ENCODE measurements at regions not wholly inside any gene's neighbourhood (a gene's known extent, or its start where the extent isn't known, plus 50 kb on each side); places are given as distances from the start of the nearest gene placed in this dataset.

GRCh38 chr22:47296405-47297260, 534.2 kb downstream of the TBC1D22A start:
- Histone ChIP-seq H3K36me3 (ENCODE audit: control insufficient read depth, insufficient read depth, low read length) (no peaks in the 10 kb centered on the region), H3K4me3 (ENCODE audit: low read depth, low read length) (no peak overlapping the region), H3K27me3 (ENCODE audit: control insufficient read depth, insufficient read depth, low read length) (no peaks in the 10 kb centered on the region)
- no peak for FAIRE-seq
- no peak for TF ChIP-seq CTCF (IDR thresholded peaks at IDR 0.05; ENCODE audit: insufficient read depth, low read length, severe bottlenecking)
- DNase-seq (ENCODE audit: low read depth), result no peak

GRCh38 chr22:47295982-47296381, 533.5 kb downstream of the TBC1D22A start:
- Histone ChIP-seq H3K27me3 (ENCODE audit: control insufficient read depth, insufficient read depth, low read length) (no peaks in the 10 kb centered on the region), H3K4me3 (ENCODE audit: low read depth, low read length) (no peak overlapping the region), H3K36me3 (ENCODE audit: control insufficient read depth, insufficient read depth, low read length) (no peaks in the 10 kb centered on the region)
- no peak for TF ChIP-seq CTCF (IDR thresholded peaks at IDR 0.05; ENCODE audit: insufficient read depth, low read length, severe bottlenecking)
- no peak for FAIRE-seq
- DNase-seq (ENCODE audit: low read depth), result no peak

- no peaks in the 10 kb centered on the region for H3K27me3 ChIP-seq (ENCODE audit: control insufficient read depth, insufficient read depth, low read length)
- no peak overlapping the region for H3K4me3 ChIP-seq (ENCODE audit: low read depth, low read length)
- TF ChIP-seq CTCF (IDR thresholded peaks at IDR 0.05; ENCODE audit: insufficient read depth, low read length, severe bottlenecking), result no peak
- no peaks in the 10 kb centered on the region for H3K36me3 ChIP-seq (ENCODE audit: control insufficient read depth, insufficient read depth, low read length)
- FAIRE-seq (no peak), DNase-seq (ENCODE audit: low read depth) (no peak)
Measured at GRCh38 chr22:47295226-47295901, 532.9 kb downstream of the TBC1D22A start.

GRCh38 chr22:47294576-47294975, 532.1 kb downstream of the TBC1D22A start:
- Histone ChIP-seq H3K36me3 (ENCODE audit: control insufficient read depth, insufficient read depth, low read length) (no peaks in the 10 kb centered on the region), H3K27me3 (ENCODE audit: control insufficient read depth, insufficient read depth, low read length) (no peaks in the 10 kb centered on the region), H3K4me3 (ENCODE audit: low read depth, low read length) (no peak overlapping the region)
- FAIRE-seq (no peak), DNase-seq (ENCODE audit: low read depth) (no peak)
- no peak for TF ChIP-seq CTCF (IDR thresholded peaks at IDR 0.05; ENCODE audit: insufficient read depth, low read length, severe bottlenecking)

- TF ChIP-seq CTCF (IDR thresholded peaks at IDR 0.05; ENCODE audit: insufficient read depth, low read length, severe bottlenecking), result no peak
- Histone ChIP-seq H3K27me3 (ENCODE audit: control insufficient read depth, insufficient read depth, low read length) (no peaks in the 10 kb centered on the region), H3K4me3 (ENCODE audit: low read depth, low read length) (no peak overlapping the region), H3K36me3 (ENCODE audit: control insufficient read depth, insufficient read depth, low read length) (no peaks in the 10 kb centered on the region)
- DNase-seq (ENCODE audit: low read depth) (no peak), FAIRE-seq (no peak)
Measured at GRCh38 chr22:47294222-47294532, 531.7 kb downstream of the TBC1D22A start.

Data from bronchial epithelial cell (primary cell).